Progenitor cell of endocrine pancreas (in vitro differentiated cells): ENCODE measurements at regions not wholly inside any gene's neighbourhood (a gene's known extent, or its start where the extent isn't known, plus 50 kb on each side); places are given as distances from the start of the nearest gene placed in this dataset.

Source experiments
- DNase-seq: peaks from one replicate; pipeline ENCODE4 v3.0.0; 2021; ENCODE audit warnings: low spot score; ENCODE audit not compliant: unreplicated experiment
- H3K27ac Mint-ChIP-seq: 2 replicates; pipeline ENCODE4 v1.8.0; 2021; ENCODE audit warnings: mild to moderate bottlenecking, moderate library complexity, mixed read lengths
- H3K27me3 Mint-ChIP-seq: 2 replicates; pipeline ENCODE4 v1.8.0; 2021; ENCODE audit warnings: mixed read lengths
- H3K36me3 Mint-ChIP-seq: 2 replicates; pipeline ENCODE4 v1.8.0; 2022; ENCODE audit warnings: mixed read lengths; ENCODE audit not compliant: insufficient read depth
- H3K4me1 Mint-ChIP-seq: 2 replicates; pipeline ENCODE4 v1.8.0; 2021; ENCODE audit warnings: low read depth, mixed read lengths
- H3K4me3 Mint-ChIP-seq: 2 replicates; pipeline ENCODE4 v1.8.0; 2021; ENCODE audit warnings: low read depth, mild to moderate bottlenecking, moderate library complexity, mixed read lengths
- H3K9me3 Mint-ChIP-seq: 2 replicates; pipeline ENCODE4 v1.8.0; 2021; ENCODE audit warnings: low read depth, mixed read lengths
- CTCF ChIP-seq: fragments of 200-600 bp; sonication (generic); IDR thresholded peaks from one replicate; pipeline ENCODE4 v1.5.0; 2021; ENCODE audit warnings: antibody characterized with exemption, mild to moderate bottlenecking; ENCODE audit not compliant: unreplicated experiment

- no peak for DNase-seq
- H3K27me3 Mint-ChIP-seq, result no peaks in the 10 kb centered on the region
- H3K9me3 Mint-ChIP-seq, result no peaks in the 10 kb centered on the region
- no peaks in the 10 kb centered on the region for H3K36me3 Mint-ChIP-seq
- H3K27ac Mint-ChIP-seq, result no peak overlapping the region
- H3K4me1 Mint-ChIP-seq, result no peaks in the 10 kb centered on the region
- no peak for TF ChIP-seq CTCF
- H3K4me3 Mint-ChIP-seq, result no peak overlapping the region
Measured at GRCh38 chr4:124432500-124432899, 280.0 kb downstream of the ANKRD50 start.

GRCh38 chr4:124433044-124433443 is 279.5 kb downstream of the ANKRD50 start:
- no peak overlapping the region for H3K4me3 Mint-ChIP-seq
- H3K4me1 Mint-ChIP-seq, result no peaks in the 10 kb centered on the region
- no peak for DNase-seq
- no peaks in the 10 kb centered on the region for H3K36me3 Mint-ChIP-seq
- H3K27ac Mint-ChIP-seq, result no peak overlapping the region
- no peaks in the 10 kb centered on the region for H3K9me3 Mint-ChIP-seq
- TF ChIP-seq CTCF, result no peak
- H3K27me3 Mint-ChIP-seq, result no peaks in the 10 kb centered on the region

DNA sequence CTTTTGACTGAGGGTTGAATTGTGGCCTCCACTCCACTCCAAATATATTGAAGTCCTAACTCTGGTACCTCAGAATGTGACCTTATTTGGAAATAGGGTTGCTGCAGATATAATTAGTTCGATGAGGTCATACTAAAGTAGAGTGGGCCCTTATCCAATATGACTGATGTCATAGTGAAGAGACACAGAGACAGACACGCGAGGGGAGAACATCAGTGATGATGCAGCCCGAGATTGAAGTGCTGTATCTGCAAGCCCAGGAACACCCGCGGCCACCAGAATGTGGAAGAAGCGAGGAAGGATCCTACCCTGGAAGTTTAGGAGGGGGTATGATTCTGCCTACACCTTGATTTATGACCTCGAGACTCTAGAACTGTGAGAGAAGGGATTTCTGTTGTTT is 279.0 kb downstream of the ANKRD50 start:
- H3K4me3 Mint-ChIP-seq, result no peak overlapping the region
- no peaks in the 10 kb centered on the region for H3K4me1 Mint-ChIP-seq
- H3K27me3 Mint-ChIP-seq, result no peaks in the 10 kb centered on the region
- H3K9me3 Mint-ChIP-seq, result no peaks in the 10 kb centered on the region
- no peak for DNase-seq
- H3K36me3 Mint-ChIP-seq, result no peaks in the 10 kb centered on the region
- no peak for TF ChIP-seq CTCF
- H3K27ac Mint-ChIP-seq, result peak overlapping the region; percentile 18

DNA sequence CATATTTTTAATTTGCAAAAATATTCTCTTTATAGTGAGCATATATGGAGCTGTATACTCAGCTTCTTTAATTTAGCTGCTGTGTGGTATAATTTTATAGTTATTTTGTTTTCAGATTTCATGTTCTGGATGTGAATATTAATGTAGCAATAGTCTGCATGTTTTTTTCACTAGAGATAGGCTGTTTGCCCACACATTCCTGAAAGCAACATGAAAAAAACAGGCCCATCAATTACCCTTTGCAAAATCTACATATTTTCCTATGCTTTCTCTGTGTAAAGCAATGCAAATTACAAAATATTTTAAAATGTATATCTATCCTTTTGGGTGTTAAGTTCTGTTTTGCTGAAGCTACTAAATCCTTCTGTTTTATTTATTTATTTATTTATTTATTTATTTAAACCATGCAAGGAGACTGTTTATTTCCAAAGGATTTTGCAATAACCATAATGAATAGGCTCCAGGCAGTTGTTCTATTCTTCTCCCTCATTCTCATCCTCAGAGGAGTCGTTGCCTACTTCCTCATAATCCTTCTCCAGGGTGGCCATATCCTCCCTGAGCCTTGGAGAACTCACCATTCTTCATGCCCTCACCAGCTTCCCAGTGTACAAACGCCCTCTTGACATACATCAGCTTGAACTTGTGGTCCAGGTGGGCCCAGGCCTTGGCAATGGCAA is 277.1 kb downstream of the ANKRD50 start:
- H3K27me3 Mint-ChIP-seq, result no peaks in the 10 kb centered on the region
- no peak overlapping the region for H3K4me3 Mint-ChIP-seq
- no peaks in the 10 kb centered on the region for H3K4me1 Mint-ChIP-seq
- H3K9me3 Mint-ChIP-seq, result no peaks in the 10 kb centered on the region
- no peak for DNase-seq
- no peak for TF ChIP-seq CTCF
- no peak overlapping the region for H3K27ac Mint-ChIP-seq
- no peaks in the 10 kb centered on the region for H3K36me3 Mint-ChIP-seq

GRCh38 chr4:124437853-124438495 is 274.6 kb downstream of the ANKRD50 start:
- no peak for TF ChIP-seq CTCF
- peaks cover under 1% of the 10 kb centered on the region for H3K9me3 Mint-ChIP-seq
- no peak overlapping the region for H3K27ac Mint-ChIP-seq

More at GRCh38 chr4:124437853-124438495, 274.6 kb downstream of the ANKRD50 start:
- H3K36me3 Mint-ChIP-seq, result no peaks in the 10 kb centered on the region
- no peak overlapping the region for H3K4me3 Mint-ChIP-seq
- H3K27me3 Mint-ChIP-seq, result no peaks in the 10 kb centered on the region
- no peaks in the 10 kb centered on the region for H3K4me1 Mint-ChIP-seq
- no peak for DNase-seq
